MM.1S (cell line): ENCODE measurements at regions not wholly inside any gene's neighbourhood (a gene's known extent, or its start where the extent isn't known, plus 50 kb on each side); places are given as distances from the start of the nearest gene placed in this dataset.

ENCODE experiments used
- DNase-seq: peaks from one replicate; pipeline ENCODE4 v3.0.0-alpha.2; 2015
- H2AFZ ChIP-seq: fragments of 300-600 bp; sonication (generic); 2 replicates; pipeline ENCODE4 v1.6.0; 2016; ENCODE audit warnings: antibody characterized with exemption, low read length
- H3F3A ChIP-seq: fragments of 300-600 bp; sonication (generic); 2 replicates; pipeline ENCODE4 v1.6.1; 2016; ENCODE audit warnings: mild to moderate bottlenecking, antibody characterized with exemption, low read length, moderate library complexity, mixed read lengths; ENCODE audit not compliant: insufficient read depth
- H3K27ac ChIP-seq: fragments of 300-600 bp; sonication (generic); 2 replicates; pipeline ENCODE4 v1.5.1; 2016; ENCODE audit warnings: mild to moderate bottlenecking, low read length
- H3K27me3 ChIP-seq: fragments of 300-600 bp; sonication (generic); replicated peaks from 2 replicates; pipeline ENCODE4 v1.6.0; 2016; ENCODE audit warnings: low read length; ENCODE audit not compliant: insufficient read depth
- H3K36me3 ChIP-seq: fragments of 300-600 bp; sonication (generic); replicated peaks from 2 replicates; pipeline ENCODE4 v1.6.1; 2016; ENCODE audit warnings: mild to moderate bottlenecking, low read length, mixed read lengths; ENCODE audit not compliant: insufficient read depth
- H3K4me1 ChIP-seq: fragments of 300-600 bp; sonication (generic); 2 replicates; pipeline ENCODE4 v1.6.1; 2016; ENCODE audit warnings: low read length, mixed read lengths
- H3K4me2 ChIP-seq: fragments of 300-600 bp; sonication (generic); 2 replicates; pipeline ENCODE4 v1.6.0; 2016; ENCODE audit warnings: low read depth, low read length
- H3K4me3 ChIP-seq: fragments of 300-600 bp; sonication (generic); 2 replicates; pipeline ENCODE4 v1.5.1; 2016; ENCODE audit warnings: low read length, mixed read lengths
- H3K79me2 ChIP-seq: fragments of 300-600 bp; sonication (generic); 2 replicates; pipeline ENCODE4 v1.6.1; 2016; ENCODE audit warnings: mixed run types, low read length, mixed read lengths
- H3K9ac ChIP-seq: fragments of 300-600 bp; sonication (generic); 2 replicates; pipeline ENCODE4 v1.6.1; 2016; ENCODE audit warnings: low read length, mixed read lengths
- H3K9me2 ChIP-seq: fragments of 300-600 bp; sonication (generic); replicated peaks from 2 replicates; pipeline ENCODE4 v1.6.1; 2016; ENCODE audit warnings: mild to moderate bottlenecking, low read length, mixed read lengths; ENCODE audit not compliant: insufficient read depth
- H3K9me3 ChIP-seq: fragments of 300-600 bp; sonication (generic); replicated peaks from 2 replicates; pipeline ENCODE4 v1.6.1; 2016; ENCODE audit warnings: mild to moderate bottlenecking, low read length, mixed read lengths; ENCODE audit not compliant: insufficient read depth
- H4K20me1 ChIP-seq: fragments of 300-600 bp; sonication (generic); 2 replicates; pipeline ENCODE4 v1.6.1; 2016; ENCODE audit warnings: mild to moderate bottlenecking, low read length, moderate library complexity, mixed read lengths; ENCODE audit not compliant: insufficient read depth
- CTCF ChIP-seq: fragments of 300-600 bp; sonication (generic); IDR thresholded peaks from 2 replicates; pipeline ENCODE4 v1.5.1; 2016; ENCODE audit warnings: antibody characterized with exemption, low read length, mixed read lengths
- EZH2 ChIP-seq: fragments of 300-600 bp; sonication (generic); optimal IDR thresholded peaks from 2 replicates; pipeline ENCODE3; 2017; ENCODE audit warnings: low read depth, mild to moderate bottlenecking, antibody characterized with exemption, low read length, mixed read lengths
- EZH2phosphoT487 ChIP-seq: fragments of 300-600 bp; sonication (generic); IDR thresholded peaks from 2 replicates; pipeline ENCODE4 v1.6.1; 2018; ENCODE audit warnings: antibody characterized with exemption, low read length

- no peak for DNase-seq
- TF ChIP-seq CTCF = no peak
- no peak for TF ChIP-seq EZH2
- no peak for TF ChIP-seq EZH2phosphoT487
- no peak overlapping the region for H3K27ac ChIP-seq
Measured at GRCh38 chr1:56202796-56203492, 376.4 kb downstream of the PLPP3 start.

GRCh38 chr1:56202186-56202585 is 377.2 kb downstream of the PLPP3 start:
- Histone ChIP-seq H3K27ac (no peak overlapping the region), H3K4me2 (no peak overlapping the region), H3K4me1 (no peaks in the 10 kb centered on the region), H3K79me2 (no peaks in the 10 kb centered on the region), H3K36me3 (no peaks in the 10 kb centered on the region), H3F3A (no peaks in the 10 kb centered on the region), H4K20me1 (no peaks in the 10 kb centered on the region), H2AFZ (no peak overlapping the region), H3K9ac (no peak overlapping the region), H3K4me3 (no peak overlapping the region), H3K9me3 (no peaks in the 10 kb centered on the region), H3K9me2 (no peaks in the 10 kb centered on the region), H3K27me3 (no peaks in the 10 kb centered on the region)
- DNase-seq = no peak
- TF ChIP-seq EZH2phosphoT487 (no peak), EZH2 (no peak), CTCF (no peak)

More at GRCh38 chr1:56202796-56203492, 376.4 kb downstream of the PLPP3 start:
- H3K4me3 ChIP-seq = no peak overlapping the region
- H4K20me1 ChIP-seq = no peaks in the 10 kb centered on the region
- H3K9me2 ChIP-seq = no peaks in the 10 kb centered on the region
- H3K9me3 ChIP-seq = no peaks in the 10 kb centered on the region
- no peaks in the 10 kb centered on the region for H3F3A ChIP-seq
- no peaks in the 10 kb centered on the region for H3K4me1 ChIP-seq
- H2AFZ ChIP-seq = no peak overlapping the region
- H3K9ac ChIP-seq = no peak overlapping the region
- no peaks in the 10 kb centered on the region for H3K36me3 ChIP-seq
- no peak overlapping the region for H3K4me2 ChIP-seq
- H3K27me3 ChIP-seq = no peaks in the 10 kb centered on the region
- no peaks in the 10 kb centered on the region for H3K79me2 ChIP-seq

GRCh38 chr1:56200896-56201295 is 378.5 kb downstream of the PLPP3 start:
- no peak overlapping the region for H3K9ac ChIP-seq
- H4K20me1 ChIP-seq = no peaks in the 10 kb centered on the region
- H3K27me3 ChIP-seq = no peaks in the 10 kb centered on the region
- H3K9me2 ChIP-seq = no peaks in the 10 kb centered on the region
- no peaks in the 10 kb centered on the region for H3K9me3 ChIP-seq
- no peak overlapping the region for H3K27ac ChIP-seq
- H2AFZ ChIP-seq = no peak overlapping the region
- no peak for DNase-seq
- H3K4me1 ChIP-seq = no peaks in the 10 kb centered on the region
- no peak overlapping the region for H3K4me3 ChIP-seq
- H3K79me2 ChIP-seq = no peaks in the 10 kb centered on the region
- no peaks in the 10 kb centered on the region for H3K36me3 ChIP-seq
- no peak for TF ChIP-seq EZH2
- no peak for TF ChIP-seq CTCF
- TF ChIP-seq EZH2phosphoT487 = no peak
- H3K4me2 ChIP-seq = no peak overlapping the region
- no peaks in the 10 kb centered on the region for H3F3A ChIP-seq
